NCI-H345 treated with DMSO at 0.1 percent for 48 hours (cell line): ENCODE measurements at regions not wholly inside any gene's neighbourhood (a gene's known extent, or its start where the extent isn't known, plus 50 kb on each side); places are given as distances from the start of the nearest gene placed in this dataset.

Experiments
- DNase-seq: peaks from one replicate; lab custom pipeline; 2025; ENCODE audit not compliant: unreplicated experiment; lab: John Stamatoyannopoulos, UW

DNA sequence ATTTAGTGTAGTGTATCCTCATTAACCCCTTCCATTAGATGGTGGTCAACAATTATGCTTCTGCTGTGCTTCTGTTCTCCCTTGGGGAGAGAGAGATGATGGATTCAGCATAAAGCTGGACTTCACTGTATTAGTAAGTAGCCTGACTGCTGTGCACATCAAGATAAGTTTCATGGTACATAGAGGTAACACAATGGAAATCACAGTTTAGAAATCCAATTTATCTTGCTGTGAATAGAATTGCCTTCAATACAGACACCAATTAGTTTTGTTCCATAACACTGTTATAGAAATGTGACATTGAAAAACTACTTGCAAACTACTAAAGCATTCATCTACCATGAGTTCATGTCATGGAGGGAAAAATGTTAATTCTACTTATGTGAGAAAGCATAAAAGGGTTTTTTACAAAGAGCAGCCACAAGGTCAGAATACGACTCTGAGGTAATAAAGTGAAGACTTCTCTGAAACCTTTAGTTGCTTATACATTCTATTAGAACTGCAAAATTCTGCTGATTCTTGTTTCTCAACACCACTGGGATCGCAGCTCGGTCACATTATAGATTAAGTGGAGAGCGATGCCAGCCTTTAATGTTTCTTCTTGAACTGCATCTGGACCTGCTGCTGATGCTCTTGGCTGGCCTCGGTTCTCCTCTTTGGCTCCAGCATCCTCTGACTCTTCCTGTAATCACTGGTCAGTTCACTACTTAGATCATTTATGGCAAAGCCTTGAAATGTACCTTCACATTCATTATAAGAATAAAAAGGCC lies 190.8 kb downstream of the ATP23 start:
- DNase-seq: no peak

DNA sequence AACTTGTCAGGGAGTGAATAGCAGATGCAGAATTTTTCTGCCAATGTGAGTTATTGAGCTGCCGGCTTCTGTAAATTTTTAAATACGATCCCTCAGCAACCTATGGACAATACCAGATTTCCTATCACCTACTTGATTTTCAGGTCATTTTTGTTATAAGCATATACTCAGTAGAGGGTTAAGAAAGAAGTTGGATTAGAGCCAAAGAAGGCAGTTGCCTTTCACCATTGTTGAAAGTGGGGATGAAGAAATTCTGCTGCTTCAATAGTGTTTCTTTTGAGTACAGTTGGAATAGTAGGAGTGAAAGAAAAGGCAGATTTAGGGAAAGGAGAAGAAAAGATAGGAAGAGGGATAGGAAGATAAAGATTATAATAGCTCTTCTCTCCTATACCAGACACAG lies 197.1 kb downstream of the ATP23 start:
- DNase-seq: no peak

DNA sequence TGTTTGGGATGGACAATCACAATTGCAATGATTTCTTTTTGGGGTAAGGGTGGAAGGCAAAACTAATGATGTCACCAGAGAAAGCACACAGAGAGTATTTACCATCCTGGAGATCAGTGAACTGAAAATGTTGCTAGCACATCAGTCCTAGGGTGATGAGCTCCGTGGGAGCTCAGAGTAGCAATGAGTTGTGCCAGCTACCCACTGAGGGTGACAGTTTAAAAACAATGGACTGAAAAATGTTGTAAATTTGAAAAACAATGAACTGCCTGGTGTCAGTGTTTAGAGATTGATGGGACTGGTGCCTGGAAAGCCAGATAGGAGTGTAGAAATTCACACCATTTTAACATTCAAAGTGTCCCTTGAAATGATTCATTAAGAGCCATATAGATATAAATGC lies 198.5 kb downstream of the ATP23 start:
- no peak for DNase-seq

DNA sequence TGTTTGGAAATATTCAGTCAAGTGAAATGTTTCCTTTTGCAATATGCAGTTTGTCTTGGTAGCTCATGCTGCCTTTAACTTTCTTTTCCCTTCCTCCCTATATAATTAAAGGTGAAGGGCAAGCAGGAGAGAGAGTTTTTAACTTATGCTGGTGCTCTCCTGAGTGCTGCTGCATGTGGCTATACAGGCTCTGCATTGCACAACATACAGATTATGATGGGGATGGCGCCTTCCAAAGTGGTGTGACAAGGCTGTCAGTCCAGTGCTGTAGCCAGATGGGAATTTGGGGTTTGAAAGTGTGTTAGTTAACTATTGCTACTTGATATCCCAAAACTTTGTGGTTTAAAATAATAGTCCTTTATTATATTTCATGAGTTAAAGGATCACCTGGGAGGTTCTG lies 199.0 kb downstream of the ATP23 start:
- no peak for DNase-seq

DNA sequence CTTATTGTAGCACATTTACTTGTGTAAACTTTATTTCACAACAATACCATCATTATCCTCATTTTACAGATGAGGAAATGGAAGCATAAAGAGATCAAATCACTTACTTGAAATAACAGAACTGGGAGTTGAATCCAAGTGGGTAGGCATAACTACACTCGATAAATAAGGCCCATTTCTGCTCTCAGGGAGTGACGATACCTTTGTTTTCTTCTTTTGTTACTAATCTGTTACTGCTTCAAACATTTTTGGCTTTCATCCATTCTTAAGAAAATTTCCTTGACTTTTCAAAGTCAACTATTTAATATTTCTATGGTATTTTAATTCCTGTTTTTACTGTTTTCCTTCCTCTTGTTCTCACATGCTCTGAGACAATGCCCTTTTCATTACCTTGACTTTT lies 201.6 kb downstream of the ATP23 start:
- no peak for DNase-seq

DNA sequence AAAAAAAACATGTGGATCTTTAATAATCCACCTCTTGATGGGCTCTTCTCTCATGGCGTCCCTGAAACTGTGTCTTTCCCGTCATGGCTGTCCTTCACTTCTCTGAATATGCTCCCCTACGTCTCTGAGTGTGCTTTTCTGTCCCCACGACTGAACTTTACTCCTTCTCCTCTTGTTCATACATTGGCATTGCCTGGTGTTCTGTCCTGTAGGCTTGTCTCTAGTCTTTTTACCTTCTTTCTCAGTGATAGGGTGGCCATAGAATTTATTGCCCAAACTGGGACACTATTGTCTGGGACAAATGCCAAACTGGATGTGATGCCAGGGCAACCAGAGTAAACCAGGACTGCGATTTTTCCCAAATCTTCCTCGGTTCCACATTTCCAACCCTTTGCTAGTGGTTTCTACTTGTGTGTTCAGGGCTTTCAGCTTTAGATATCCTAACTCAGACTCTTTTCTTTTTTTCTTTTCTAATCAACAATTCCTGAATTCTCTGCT lies 202.2 kb downstream of the ATP23 start:
- no peak for DNase-seq

DNA sequence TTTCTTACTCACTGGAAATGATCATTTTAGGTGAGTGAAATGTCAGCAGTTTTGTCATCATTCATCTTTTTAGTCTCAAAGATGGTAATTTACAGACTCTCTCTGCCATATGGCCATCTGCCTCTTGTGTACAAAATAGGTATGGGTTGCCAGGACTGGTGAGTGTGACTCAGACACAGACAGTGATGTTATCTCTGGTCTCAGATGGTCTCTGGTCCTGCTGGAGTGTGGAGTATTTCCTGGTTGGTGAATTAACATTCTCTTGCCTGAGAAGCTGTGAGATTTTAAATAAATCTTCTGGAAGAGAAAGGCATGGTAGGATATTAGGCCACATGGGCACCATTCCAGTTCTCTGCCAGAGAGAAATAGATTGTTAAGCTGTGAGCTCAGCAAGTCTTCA lies 207.0 kb downstream of the ATP23 start:
- DNase-seq: no peak

DNA sequence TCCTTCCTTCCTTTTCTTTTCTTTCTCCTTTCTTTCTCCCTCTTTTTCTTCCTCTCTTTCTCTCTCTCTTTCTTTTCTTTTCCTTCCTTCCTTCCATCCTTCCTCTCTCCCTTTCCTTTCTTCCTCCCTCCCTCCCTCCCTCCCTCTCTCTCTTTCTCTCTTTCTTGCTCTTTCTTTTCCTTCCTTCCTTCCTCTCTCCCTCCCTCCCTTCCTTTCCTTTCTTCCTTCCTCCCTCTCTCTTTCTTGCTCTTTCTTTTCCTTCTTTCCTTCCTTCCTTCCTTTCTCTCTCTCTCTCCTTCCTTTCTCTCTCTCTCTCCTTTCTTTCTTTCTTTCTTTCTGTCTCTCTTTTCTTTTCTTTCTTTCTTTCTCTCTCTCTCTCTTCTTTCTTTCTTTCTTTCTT lies 207.6 kb downstream of the ATP23 start:
- DNase-seq: no peak

DNA sequence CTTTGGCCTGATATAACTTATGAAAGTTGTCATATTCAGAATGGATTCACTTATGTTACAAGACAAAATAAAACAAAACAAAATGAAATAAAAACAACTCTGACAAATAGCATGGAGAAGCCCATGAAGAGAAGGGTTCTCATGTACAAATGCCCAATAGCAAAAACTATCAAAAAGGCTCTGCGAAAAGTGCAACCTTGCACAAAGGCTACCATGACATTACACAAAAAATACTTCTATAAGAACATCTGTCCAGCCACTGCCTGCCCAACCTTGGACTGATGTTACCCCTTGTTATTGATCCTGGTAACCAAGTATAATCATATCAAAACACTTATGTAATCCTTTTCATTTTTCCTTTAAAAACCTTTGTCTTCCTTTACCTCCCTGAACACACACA lies 213.0 kb downstream of the ATP23 start:
- no peak for DNase-seq

DNA sequence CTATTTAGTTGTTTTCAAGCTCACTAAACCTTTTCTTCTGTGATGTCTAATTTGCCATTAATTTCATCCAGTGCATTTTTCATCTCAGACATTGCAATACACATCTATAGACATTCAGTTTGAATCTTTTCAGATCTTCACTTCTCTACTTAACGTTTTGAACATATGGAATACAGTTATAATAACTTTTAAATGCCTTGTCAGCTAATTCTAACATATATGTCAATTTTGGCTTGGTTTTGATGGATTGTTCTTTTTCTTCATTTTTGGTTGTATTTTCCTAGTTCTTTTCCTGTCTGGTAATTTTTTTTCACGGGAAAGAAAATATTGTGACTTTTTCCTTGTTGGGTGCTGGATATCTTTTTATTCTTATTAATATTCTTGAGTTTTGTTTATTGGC lies 215.3 kb downstream of the ATP23 start:
- DNase-seq: no peak

DNA sequence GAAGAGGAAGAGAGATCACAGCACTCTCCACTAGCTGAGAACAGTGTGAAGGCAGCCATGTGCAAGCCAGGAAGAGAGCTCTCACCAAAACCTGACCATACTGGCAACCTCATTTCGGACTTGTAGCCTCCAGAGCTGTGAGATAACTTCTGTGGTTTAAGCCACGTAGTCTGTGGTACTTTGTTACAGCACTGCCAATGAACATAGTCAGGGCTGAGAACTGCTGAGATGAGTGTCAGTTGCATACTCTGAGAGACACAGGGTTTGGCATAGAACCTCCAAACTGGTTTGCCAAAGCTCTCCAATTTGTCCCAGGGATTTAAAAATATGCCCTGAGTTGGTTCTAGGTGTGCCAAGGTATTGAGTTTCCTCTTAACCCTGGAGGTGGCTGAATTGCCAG lies 218.6 kb downstream of the ATP23 start:
- DNase-seq: no peak

DNA sequence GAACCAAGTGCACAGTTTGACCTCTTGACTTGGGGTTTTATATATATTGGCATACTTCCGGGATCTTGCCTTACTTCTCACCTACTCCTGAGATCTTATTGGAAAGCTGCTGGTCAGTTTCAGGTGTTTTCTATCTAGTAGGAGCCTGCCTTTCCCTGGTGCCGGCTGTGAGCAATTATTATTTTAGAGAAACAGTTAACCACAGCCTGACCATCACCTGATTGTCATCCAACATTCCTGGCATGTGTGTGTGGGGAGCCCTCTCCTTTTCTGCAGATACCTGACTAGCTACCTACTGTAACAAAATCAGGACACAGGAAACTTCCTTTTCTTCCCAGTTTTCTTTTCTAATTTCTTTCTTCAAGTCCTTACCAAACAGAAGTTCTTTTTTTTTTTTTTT lies 220.4 kb downstream of the ATP23 start:
- DNase-seq: no peak

DNA sequence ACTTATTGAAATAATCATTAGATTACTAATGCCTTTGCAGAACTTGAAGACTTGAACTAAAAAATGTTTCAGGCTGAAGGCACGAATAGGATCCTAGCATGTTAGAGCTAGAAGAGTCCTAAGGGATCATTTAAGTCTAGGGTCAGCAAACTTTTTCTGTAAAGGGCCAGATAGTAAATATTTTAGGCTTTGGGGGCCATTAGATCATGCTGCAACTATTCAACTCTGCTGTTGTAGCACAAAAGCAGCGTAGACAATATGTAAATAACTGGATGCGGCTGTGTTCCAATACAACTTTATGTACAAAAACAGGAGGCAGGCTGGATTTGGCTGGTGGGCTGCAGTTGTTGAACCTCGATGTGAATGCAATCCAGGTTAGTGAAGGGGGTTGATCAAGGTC lies 221.7 kb downstream of the ATP23 start:
- DNase-seq: no peak

DNA sequence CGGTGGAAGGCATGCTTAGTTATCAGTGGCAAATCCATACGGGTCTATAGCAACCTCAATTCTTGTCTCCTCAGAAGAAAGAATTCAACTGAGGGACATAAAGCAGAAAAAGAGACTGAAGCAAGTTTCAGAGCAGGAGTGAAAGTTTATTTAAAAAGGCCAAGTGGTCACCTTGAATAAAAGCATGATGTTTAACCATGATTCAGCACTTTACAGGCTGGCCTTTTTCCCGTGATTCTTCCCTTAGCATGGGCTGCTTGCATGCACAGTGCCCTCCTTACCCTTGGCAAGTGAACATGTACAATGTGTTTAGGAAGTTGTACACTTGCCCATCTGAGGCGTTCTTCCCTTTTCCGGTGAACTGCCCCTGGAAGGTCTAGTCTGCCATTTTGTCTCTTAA lies 225.3 kb downstream of the ATP23 start:
- no peak for DNase-seq

DNA sequence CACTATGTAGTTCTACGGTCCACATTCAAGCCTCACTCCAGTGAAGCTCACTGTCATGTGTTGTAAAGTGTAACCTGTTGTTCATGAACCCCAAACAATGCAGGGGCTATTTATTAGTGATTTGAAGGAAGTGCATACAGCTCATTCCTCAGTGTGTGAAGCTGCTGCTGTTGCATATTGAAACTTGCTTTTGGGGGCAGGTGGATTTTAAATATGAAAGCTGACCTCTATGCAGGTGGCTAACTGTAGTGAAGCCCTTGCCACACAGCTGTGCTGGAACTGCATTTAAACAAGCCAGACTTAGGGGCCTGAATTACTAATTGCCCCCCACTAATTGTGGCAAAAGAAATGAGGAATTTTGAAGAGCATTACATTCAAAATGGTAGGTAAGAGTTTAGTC lies 226.3 kb downstream of the ATP23 start:
- DNase-seq: no peak

DNA sequence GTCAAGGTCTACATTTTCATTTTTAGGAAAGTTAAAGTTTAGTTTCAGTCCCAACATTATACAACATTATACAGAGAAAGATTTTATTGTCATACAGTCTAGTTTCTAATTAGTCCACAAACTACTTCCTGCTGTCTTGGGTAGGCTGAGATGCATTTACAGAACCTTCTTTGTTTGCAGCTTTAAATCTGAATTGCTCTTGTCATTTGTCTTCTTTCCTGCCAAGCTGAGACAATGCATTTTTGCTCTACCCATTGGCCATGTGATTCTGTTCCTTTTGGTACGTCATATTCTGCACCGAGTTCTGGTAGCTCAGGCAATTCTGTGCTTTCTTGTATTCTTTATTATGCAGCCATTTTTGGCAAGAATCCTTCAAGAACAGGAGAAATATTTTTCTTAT lies 228.5 kb downstream of the ATP23 start:
- no peak for DNase-seq

DNA sequence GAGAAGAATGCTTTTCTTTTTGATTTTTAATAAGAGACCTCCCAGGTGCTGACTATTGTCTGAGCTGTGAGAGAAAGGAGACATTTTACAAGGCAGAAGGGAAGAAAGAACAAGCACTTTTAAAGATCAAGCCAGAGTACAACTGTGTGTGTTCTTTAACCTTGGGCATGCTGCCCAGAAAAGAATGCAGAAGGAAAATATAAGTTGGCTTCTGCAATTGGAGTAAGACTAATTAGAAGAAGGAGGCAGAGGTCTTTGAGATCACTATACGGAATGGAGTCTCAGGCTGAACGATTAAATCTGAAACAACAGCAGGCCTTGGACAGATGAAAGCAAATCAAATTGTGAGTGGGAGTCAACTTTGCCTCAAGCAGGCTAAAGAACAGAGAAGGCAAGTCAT lies 230.5 kb downstream of the ATP23 start:
- no peak for DNase-seq

DNA sequence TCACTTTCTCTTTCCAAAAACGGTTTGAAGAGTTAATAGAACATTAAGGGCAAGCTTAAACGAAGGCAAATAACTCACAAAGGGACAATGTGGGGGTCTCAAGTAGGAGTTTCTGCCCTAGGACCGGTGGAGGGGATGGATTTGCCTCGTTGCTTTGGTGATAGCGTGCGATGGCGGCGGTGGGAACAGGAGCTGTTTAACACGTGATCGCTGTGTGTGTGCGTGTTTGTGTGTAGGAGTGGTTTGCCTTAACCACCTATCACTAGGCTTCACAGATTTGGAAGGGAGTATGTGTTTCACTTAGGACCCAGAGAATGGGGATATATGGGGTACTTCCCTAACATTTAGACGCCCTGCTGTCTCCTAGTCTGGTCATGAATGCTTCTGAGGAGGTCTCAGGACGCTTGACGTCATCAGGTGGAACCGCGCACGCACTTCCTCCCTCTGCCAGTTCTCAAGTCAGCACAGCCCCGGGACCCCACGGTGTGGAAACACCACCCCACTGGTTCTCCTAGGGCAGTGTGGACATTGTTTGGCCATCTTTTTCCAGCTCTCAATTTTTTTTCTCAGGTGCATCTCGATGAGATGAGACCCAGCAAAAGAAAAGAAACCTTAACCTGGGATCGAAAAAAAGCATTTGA lies 231.2 kb downstream of the ATP23 start:
- no peak for DNase-seq

DNA sequence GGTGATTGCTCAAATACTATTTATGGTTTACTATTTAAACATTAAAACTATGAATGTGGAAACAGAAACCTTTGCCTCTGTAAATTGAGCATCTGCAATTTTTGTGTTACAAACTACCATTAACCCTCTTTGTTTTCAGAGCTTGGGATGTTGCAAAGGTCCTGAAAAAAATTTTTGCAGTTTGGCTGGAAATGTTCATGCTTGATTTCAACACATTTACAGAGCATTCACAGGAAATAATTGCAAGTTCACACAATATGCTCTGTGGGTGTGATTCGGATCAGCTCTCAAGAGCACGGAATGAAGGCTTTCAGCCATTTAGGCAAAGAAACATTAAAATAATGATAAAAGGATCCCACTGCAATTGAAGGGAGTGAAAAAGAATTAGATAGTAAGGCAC lies 232.9 kb downstream of the ATP23 start:
- no peak for DNase-seq

DNA sequence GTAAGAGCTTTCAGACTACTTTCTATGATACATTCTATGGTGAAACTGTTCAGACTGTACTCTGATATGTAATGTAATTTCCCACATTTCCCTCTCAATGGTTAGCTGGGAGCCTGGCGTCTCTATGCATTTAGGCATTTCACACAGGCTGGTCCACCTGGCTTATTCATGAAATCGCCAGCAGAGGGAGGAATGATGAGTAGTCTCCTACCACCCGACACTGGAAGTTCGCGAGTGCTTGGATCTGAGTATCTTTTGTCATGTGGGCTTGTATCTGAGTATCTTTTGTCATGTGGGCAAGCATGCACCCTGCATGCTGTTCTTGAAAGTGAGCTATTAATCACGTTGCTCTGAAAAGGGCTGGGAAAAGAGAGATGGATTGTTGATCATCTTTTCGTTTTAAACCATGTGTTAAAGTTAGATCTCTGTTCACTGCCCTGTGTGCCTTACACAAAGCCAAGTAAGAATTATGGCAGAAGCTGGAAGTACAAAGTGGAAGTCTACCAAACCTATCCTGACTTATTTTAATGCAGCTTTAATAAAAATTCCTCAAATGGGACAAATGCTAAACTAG lies 235.0 kb downstream of the ATP23 start:
- no peak for DNase-seq

DNA sequence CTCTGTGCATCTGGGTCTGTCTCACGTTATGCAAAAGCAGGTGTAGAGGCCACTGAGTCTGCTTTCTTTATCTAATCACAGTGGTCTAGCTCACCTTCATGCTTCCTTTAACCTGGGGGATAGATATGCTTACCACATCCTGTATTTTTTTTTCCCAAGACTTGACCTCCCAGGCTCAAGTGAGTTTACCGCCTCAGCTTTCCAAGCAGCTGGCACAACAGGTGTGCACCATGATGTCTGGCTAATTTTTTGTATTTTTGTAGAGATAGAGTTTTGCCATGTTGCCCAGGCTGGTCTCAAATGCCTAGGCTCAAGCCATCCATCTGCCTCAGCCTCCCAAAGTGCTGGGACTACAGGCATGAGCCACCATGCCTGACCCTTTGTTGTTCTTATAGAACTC lies 236.0 kb downstream of the ATP23 start:
- no peak for DNase-seq

DNA sequence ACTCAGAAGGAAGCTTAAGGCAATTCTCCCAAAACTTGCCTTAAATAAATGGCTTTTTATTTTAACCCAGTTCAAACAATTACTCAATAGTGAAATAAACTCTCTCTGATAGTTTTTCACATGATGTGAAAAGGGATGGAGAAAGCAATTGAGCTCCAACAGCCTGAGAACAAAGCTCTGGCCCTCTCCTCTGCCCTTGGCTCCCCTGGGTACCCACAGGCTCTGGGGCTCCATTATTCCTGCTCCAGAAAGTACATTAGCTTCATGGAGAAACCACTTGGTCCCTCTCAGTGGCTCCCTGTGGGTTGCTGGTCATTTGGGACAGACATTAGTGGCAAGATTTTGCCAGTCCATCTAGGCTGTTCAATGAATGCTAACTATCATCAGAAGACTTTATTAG lies 242.8 kb downstream of the ATP23 start:
- no peak for DNase-seq

DNA sequence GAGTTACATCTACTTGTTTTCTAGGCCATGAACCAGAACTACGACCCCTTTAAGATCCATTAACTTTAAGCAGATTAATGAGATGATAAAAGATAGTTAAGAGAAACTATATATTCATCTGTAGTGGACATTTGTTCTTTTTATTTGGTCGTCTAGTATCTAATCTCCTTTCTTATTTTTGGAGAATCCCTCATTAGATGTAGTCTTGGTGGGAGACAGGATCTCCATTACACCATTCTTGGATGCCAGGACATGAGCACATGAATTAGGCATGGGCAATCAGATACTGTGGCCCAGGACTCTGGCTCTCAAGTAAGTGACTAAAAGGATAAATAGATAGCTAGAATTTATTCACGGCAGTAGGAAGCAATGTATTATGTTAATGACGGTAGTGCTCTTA lies 245.0 kb downstream of the ATP23 start:
- DNase-seq: no peak
